Limb (tissue), 2 donors: ENCODE measurements at regions not wholly inside any gene's neighbourhood (a gene's known extent, or its start where the extent isn't known, plus 50 kb on each side); places are given as distances from the start of the nearest gene placed in this dataset.

Source experiments
- DNase-seq, 2 donors: peaks; one replicate each; pipeline ENCODE4 v3.0.0-alpha.2; 2016; ENCODE audit errors: extremely low spot score in 2 of 2

- no peak for DNase-seq
These were observed 363.6 kb upstream of the FAM241A start for GRCh38 chr4:111781611-111782010.

- peak in 1 of 2 donors; percentile 43 for DNase-seq
These were observed 357.2 kb upstream of the FAM241A start for GRCh38 chr4:111788099-111788498.

DNA sequence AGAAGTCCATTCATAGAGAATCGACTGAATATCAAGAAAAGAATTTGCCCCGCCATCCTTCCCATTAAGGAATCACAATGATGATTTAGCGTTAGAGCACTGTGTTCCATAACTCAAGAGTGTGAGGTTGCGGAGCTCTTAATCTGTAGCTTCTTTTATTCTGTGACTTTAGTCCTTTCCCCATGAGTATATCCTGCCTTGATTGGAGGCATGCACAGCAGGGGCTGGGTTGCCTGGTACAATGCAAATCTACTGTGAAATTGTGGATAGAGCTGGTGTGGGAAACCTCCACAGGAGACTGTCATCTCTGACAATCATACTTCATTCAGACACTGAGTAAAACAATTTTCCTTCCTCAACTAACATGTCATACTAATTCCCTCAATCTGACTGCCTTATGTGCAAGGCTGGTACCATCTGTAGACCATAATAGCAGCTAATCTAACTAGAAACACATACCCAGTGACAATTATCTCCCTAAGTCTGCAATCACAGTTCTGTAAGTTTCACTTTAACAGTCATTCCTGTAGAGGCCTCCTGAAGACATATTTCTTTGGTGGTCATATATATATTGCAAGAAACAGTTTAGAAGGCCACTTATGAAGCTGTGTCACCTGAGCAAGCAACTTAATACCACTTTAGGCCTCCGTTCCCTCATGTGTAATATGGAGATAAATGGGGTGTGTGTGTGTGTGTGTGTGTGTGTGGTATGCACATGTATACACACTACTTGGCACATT, 355.2 kb upstream of the FAM241A start:
- no peak for DNase-seq

DNA sequence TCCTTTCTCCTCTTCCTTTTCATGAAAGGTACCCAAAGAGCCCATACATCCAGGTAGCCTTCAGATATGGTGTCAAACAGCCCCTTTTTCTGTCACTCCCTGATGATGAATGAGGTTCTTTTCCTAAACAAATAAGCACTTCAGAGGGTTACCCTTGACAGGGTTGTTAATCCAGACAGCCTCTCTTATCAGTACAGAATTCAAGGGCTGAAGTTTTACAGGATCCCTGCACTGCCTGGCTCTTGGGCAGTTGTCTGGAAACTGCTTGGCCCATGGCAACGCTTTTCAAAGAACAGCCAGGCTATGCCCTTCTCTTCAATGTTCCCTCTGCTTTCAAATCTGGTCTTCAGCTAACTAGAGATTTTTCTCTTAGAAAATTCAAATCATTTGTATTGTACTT, 352.6 kb upstream of the FAM241A start:
- DNase-seq = no peak

DNA sequence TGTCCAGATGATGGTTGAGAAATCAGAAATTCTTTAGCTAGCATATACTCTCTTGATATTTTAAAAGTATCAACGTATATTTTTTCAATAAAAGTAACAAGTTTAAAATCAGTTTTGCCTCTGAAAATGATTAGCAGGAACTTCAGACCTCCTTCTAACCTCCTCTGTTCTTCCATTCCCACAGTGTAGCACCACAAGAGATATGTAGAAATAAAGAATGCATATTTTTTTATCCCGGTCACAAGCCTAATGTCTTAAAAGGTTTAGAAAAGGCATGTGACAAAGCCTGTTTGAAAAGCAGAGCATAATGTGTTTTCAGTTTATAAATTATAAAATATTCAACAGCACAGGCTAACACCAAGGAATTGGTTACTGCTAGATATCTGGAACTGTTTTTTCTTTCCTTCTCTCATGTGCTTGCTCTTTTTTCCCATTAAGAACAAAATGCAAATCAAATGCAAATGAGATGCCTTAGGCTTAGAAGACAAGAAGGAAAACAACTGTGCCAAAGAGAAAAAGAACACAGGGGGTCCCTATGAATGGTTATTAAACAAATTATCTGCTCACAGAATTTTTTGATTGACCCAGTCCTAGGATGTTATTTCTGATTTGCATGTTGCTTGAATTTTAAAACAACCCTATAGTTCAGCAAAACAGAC, 351.7 kb upstream of the FAM241A start:
- DNase-seq = no peak

DNA sequence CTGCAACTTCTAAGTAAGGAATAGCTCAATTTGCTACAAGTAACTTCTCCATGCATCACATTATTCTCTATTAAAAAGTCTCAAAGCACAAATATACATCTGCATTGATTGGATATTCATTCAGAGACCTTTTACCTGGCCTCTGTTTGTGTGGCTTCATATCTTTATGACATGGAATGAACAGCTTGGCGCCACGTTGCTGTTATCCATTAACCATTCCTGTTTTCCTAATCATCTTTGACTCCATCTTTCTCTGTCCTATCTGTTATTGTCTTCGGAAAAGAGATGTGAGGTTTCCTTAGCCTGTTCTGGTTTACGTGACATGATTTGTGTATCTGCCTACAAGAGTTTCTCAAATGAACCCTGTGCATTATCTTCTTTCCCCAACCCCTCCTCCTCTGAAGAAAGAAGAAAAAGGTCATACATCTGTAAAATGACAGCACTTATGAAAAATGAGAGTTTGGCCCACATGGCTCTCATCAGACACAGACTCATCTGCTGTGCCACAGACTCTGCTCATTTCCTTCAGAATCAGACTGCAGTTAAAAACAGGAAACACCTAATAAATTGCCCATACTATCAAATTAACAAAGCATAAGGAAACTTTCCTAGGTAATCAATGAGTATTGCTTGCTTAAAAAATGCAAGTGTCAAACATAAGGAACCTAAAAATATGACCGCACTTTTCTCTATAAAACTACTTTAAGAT, 347.6 kb upstream of the FAM241A start:
- DNase-seq = no peak

- no peak for DNase-seq
These were observed 346.4 kb upstream of the FAM241A start for GRCh38 chr4:111798840-111799239.

- no peak for DNase-seq
These were observed 344.7 kb upstream of the FAM241A start for GRCh38 chr4:111800551-111800950.

DNA sequence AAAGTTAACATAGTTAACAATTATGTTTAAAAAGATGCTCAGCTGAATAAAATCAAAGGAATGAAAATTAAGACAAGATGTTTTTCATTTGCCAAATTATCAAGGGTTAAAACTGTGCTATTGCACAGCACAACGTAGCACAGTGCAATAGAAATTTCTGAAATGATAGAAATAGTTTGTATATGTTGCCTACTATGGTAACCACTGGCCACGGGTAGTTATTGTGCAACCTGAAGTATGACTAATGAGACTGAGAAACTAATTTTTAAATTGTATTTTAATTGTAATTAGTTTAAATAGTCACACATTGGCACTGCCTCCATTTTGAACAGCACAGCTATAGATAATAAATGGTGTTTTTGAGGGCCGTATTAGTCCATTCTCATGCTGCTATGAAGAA, 343.1 kb upstream of the FAM241A start:
- no peak for DNase-seq

- DNase-seq = no peak
These were observed 338.9 kb upstream of the FAM241A start for GRCh38 chr4:111806331-111806730.

GRCh38 chr4:111807576-111807975, 337.7 kb upstream of the FAM241A start:
- no peak for DNase-seq

DNA sequence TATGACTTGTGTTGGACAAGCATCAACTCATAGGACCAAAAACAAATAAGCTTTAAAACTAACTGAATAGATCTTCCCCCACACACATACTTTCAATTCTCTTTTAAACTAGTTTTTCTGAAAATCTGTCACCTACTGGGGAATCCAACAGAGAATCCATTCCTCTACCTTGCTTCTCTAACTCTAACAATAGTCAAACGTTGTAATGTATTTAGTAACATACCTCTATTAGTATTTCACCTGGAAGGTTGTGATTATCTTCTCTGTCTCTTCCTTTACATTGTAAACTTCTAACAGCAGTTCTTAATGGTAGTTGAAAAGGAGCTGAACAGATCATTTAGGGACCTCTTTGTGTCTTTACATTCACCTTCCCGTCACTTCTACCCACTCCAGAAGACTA, 337.1 kb upstream of the FAM241A start:
- no peak for DNase-seq

- no peak for DNase-seq
These were observed 333.6 kb upstream of the FAM241A start for GRCh38 chr4:111811661-111812060.

DNA sequence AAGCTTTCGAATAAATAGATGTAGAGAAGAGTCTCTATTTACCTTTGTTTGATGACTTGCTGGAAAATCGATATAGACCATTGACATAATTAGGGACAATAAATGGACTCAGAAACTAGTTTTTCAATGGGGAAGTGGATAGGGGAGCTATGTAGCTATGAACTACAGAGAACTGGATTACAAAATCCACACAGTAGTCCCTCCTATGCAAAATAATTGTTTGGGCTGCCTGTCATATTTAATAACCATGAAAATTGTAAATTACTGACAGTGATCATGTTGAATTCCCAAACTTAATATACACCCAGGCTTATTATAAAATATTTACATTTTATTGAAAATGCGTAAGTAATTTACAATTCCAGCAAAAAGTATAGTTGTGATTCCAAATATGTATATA, 333.1 kb upstream of the FAM241A start:
- DNase-seq = no peak

DNA sequence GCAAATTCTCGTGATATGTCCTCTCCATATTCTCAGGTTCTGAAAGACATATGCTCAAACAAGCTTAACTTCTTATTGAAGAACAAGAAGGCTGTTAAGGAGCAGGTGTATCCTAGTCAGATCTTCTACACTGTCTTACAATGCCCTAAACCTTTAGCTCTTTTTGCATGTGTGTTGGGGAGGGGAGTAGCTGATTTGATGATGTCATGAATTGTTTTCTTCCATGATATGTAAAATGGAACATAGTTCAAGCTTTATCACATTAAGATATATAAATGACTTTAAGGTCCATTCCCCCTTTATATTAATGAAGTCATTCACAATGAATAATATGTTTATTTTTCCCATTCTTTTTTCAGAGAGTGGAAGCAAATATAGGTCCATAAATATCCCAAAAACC, 332.5 kb upstream of the FAM241A start:
- no peak for DNase-seq

DNA sequence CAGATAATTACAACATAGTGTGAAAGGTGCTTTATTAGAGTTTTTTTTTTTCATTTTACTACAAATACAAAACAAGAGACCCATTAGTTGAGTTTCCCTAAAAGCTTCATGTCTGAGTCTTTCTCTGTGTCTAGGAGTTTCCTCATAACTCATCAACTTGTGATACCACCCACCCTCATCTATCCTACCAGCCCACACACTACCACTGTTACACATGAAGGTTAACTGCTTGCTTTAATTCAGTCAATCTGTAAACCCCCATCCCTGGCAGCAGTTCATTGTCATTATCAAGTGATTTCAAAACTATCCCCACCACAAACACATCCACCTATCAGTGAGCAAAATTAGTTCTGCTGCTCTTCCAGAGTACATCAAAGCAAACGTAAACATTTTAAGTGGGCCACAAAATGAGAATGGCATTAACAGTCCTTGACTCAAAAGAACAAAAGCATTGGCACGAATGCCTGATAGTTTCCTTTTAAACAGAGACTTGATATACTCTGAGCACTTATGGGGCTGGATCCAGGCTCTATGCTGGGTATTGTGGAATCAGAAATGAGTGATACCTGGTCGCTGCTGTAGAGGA, 331.6 kb upstream of the FAM241A start:
- DNase-seq = no peak

DNA sequence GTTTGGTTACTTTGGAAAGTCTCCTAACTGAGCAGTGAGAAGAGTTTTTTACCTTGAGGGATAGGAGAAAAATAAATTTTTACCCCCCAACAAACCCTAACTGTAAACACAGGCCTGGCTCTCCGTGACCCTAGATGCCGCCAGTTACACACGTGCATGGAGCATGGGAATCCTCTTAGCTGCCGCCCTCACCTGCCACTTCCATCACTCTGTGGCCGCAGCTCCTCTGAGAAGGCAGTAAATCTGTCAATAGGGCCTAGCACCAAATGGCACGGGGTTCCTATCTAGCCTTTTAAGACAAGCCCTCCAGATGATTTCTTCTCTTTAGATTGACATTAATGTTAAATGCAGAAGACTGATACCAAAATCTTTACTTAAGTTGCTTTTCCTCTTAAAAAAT, 330.3 kb upstream of the FAM241A start:
- DNase-seq = no peak

DNA sequence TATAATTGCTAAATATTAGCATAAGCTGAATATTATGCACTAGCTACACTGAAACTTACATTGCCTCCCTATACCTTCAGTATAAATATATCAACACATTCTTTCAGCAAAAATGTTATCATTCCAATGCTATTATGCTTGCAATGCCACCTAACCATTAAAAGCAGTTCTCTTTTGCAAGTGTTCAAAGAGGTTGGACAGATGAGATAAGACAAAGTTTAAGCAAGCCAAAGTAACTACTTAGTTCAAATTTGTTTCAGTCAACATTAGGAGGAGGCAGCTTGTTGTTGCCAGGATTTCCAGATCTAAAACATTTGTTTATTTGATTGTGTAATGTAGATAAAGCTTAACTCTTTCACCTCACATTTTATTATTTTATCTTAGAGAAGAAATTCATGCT, 323.9 kb upstream of the FAM241A start:
- DNase-seq = no peak

GRCh38 chr4:111836601-111837000, 308.7 kb upstream of the FAM241A start:
- DNase-seq = no peak

DNA sequence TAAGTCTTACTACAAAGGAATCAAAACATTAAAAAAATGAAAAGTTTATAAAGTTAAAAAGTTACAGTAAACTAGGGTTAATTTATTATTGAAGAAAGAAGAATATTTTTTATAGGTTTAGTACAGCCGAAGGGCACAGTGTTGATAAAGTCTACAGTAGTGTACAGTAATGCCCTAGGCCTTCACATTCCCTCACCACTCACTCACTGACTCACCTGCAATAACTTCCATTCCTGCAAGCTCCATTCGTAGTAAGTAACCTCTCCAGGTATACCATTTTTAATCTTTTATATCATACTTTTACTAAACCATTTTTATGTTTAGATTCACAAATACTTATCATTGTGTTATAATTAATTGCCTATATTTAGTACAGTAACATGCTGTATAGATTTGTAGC, 307.5 kb upstream of the FAM241A start:
- no peak for DNase-seq

DNA sequence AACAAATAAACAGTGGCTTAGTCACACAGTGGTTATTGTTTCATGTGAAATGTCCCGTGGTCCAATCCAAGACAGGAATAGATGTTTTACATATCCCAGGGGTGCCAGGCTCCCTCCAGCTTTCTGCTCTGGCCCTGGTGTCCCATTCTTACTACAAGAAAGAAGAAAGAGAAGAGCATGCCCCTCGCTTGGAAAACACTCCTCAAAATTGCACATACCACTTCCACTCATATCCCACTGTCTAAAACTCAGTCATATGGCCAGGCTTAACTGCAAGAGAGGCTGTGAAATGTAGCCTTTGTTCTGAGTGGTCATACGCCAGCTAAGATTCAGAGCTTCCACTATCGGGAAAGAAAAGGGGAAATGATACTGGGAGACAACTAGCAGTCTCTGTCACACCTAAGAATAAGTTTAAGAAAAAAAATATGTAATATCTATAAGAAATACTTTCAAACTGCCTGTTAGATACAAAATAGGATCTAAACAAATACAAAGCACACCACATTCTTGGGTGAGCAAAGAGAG, 306.8 kb upstream of the FAM241A start:
- no peak for DNase-seq

GRCh38 chr4:111839141-111839540, 306.1 kb upstream of the FAM241A start:
- DNase-seq = no peak
